ENCODE measurements at regions not wholly inside any gene's neighbourhood (a gene's known extent, or its start where the extent isn't known, plus 50 kb on each side); places are given as distances from the start of the nearest gene placed in this dataset.

- Histone ChIP-seq H3K27ac (no peak overlapping the region), H3K36me3 (no peaks in the 10 kb centered on the region), H3K4me1 (no peaks in the 10 kb centered on the region), H3K9me3 (no peaks in the 10 kb centered on the region), H3K4me3 (no peak overlapping the region), H3K27me3 (no peaks in the 10 kb centered on the region)
- ATAC-seq, result no peak
- TF ChIP-seq, protein P1, sequence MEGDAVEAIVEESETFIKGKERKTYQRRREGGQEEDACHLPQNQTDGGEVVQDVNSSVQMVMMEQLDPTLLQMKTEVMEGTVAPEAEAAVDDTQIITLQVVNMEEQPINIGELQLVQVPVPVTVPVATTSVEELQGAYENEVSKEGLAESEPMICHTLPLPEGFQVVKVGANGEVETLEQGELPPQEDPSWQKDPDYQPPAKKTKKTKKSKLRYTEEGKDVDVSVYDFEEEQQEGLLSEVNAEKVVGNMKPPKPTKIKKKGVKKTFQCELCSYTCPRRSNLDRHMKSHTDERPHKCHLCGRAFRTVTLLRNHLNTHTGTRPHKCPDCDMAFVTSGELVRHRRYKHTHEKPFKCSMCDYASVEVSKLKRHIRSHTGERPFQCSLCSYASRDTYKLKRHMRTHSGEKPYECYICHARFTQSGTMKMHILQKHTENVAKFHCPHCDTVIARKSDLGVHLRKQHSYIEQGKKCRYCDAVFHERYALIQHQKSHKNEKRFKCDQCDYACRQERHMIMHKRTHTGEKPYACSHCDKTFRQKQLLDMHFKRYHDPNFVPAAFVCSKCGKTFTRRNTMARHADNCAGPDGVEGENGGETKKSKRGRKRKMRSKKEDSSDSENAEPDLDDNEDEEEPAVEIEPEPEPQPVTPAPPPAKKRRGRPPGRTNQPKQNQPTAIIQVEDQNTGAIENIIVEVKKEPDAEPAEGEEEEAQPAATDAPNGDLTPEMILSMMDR (IDR thresholded peaks at IDR 0.05), result no peak
- no peak for TF ChIP-seq POLR2AphosphoS5 (IDR thresholded peaks at IDR 0.05)
- TF ChIP-seq POLR2A (IDR thresholded peaks at IDR 0.05), result no peak
- no peak for TF ChIP-seq EP300 (IDR thresholded peaks at IDR 0.05)
- WGBS, 2 donors (ENCODE audit: low coverage in 1 of 2), result 27 to 44% methylated on average over 3 of the region's 3 CpGs
Measured at GRCh38 chr5:85441156-85441555, 1056.5 kb upstream of the EDIL3 start.

GRCh38 chr5:85441853-85442252 lies 1057.2 kb upstream of the EDIL3 start:
- 89 to 100% methylated on average over 3 of the region's 3 CpGs for WGBS, 2 donors (ENCODE audit: low coverage in 1 of 2)
- H3K4me3 ChIP-seq, result no peak overlapping the region
- no peak for ATAC-seq

DNA sequence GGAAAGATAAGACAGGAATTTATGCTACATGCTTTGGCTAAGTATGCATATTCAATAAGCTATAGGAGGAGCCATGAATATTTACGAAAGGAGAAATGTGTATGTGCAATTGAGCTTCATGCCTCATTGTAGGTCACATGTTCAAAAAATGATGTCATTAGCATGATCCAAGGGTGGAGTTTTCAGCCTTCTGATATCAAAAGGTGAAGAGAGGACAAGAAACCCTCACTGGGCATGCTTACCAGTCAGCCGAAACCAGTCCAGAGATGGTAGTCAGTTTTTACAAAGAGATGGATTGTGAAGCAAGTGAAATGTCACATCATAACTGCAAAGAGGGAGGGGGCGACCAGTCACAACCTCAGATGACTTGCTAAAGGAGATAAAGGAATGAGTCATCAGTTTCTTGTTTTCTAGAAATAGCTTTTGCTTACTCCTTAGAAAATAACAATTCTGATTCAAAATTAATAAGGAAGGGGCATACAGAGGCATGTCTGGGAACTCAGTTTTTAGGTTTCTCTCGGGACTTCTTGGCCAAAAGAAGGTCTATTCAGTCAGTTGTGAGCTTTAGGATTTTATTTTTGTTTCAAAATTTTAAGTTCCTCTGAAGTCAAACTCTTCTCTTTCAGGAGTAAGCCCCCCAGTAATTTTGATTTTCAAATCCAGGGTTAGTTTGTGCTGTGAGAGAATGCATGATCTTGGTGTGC lies 1067.8 kb upstream of the EDIL3 start:
- H3K27me3 ChIP-seq, result no peaks in the 10 kb centered on the region
- ATAC-seq, result no peak
- H3K36me3 ChIP-seq, result no peaks in the 10 kb centered on the region
- no peak overlapping the region for H3K4me3 ChIP-seq
- H3K9me3 ChIP-seq, result no peaks in the 10 kb centered on the region
- no peak overlapping the region for H3K27ac ChIP-seq
- H3K4me1 ChIP-seq, result no peaks in the 10 kb centered on the region
- TF ChIP-seq, protein P1 (IDR thresholded peaks at IDR 0.05), result no peak
- no peak for TF ChIP-seq EP300 (IDR thresholded peaks at IDR 0.05)
- WGBS, 2 donors (ENCODE audit: low coverage in 1 of 2), result 90 to 93% methylated on average over 3 to 4 of the region's 4 CpGs

More at GRCh38 chr5:85441853-85442252, 1057.2 kb upstream of the EDIL3 start:
- no peaks in the 10 kb centered on the region for H3K27me3 ChIP-seq
- no peak for TF ChIP-seq POLR2A (IDR thresholded peaks at IDR 0.05)
- no peak for TF ChIP-seq POLR2AphosphoS5 (IDR thresholded peaks at IDR 0.05)
- TF ChIP-seq, protein P1 (IDR thresholded peaks at IDR 0.05), result no peak
- TF ChIP-seq EP300 (IDR thresholded peaks at IDR 0.05), result no peak
- no peaks in the 10 kb centered on the region for H3K36me3 ChIP-seq
- no peaks in the 10 kb centered on the region for H3K4me1 ChIP-seq
- no peak overlapping the region for H3K27ac ChIP-seq
- H3K9me3 ChIP-seq, result no peaks in the 10 kb centered on the region

GRCh38 chr5:85453026-85453349 lies 1068.3 kb upstream of the EDIL3 start:
- Histone ChIP-seq H3K27ac (no peak overlapping the region), H3K4me3 (no peak overlapping the region), H3K36me3 (no peaks in the 10 kb centered on the region), H3K4me1 (no peaks in the 10 kb centered on the region), H3K27me3 (no peaks in the 10 kb centered on the region), H3K9me3 (no peaks in the 10 kb centered on the region)
- no peak for ATAC-seq
- TF ChIP-seq POLR2A (IDR thresholded peaks at IDR 0.05) (no peak), POLR2AphosphoS5 (IDR thresholded peaks at IDR 0.05) (no peak), EP300 (IDR thresholded peaks at IDR 0.05) (no peak)
- TF ChIP-seq, protein P1 (IDR thresholded peaks at IDR 0.05), result no peak

GRCh38 chr5:85458319-85458718 lies 1073.6 kb upstream of the EDIL3 start:
- H3K9me3 ChIP-seq, result no peaks in the 10 kb centered on the region
- no peaks in the 10 kb centered on the region for H3K4me1 ChIP-seq
- no peak for ATAC-seq
- H3K36me3 ChIP-seq, result no peaks in the 10 kb centered on the region
- TF ChIP-seq POLR2A (IDR thresholded peaks at IDR 0.05) (no peak), POLR2AphosphoS5 (IDR thresholded peaks at IDR 0.05) (no peak), EP300 (IDR thresholded peaks at IDR 0.05) (no peak)
- TF ChIP-seq, protein P1 (IDR thresholded peaks at IDR 0.05), result no peak
- no peak overlapping the region for H3K4me3 ChIP-seq
- no peaks in the 10 kb centered on the region for H3K27me3 ChIP-seq
- H3K27ac ChIP-seq, result no peak overlapping the region
- WGBS, 2 donors (ENCODE audit: low coverage in 1 of 2), result 100% methylated on average over 1 of the region's 2 CpGs

Data from gastroesophageal sphincter (tissue), 4 donors.